NCI-H1105 (cell line): ENCODE measurements at regions not wholly inside any gene's neighbourhood (a gene's known extent, or its start where the extent isn't known, plus 50 kb on each side); places are given as distances from the start of the nearest gene placed in this dataset.
A peak's percentile ranks its signal among the peaks of the same experiment; 100 is the strongest.

Experiments used
- DNase-seq: peaks from one replicate; lab custom pipeline; 2025; lab: John Stamatoyannopoulos, UW

DNA sequence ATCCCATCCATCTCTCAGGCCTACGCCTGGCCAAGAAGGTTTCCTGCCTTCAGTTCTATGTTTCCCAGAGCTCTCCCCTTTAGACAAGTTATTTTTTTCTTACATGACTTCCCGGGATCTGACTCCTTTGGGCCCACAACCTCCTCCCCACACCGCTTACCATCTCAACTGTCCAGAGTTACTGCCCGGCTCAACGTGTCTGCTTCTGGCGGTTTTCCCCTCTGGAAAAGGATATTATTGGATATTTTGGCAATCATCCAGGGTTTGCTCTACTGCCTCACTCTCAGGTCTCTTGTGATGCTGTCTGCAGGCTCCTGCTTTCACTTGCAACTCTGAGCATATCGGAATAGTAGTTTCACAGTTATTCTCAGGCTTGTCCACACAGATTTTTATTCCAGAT, 318.2 kb upstream of the CAMK1G start:
- DNase-seq, result no peak

DNA sequence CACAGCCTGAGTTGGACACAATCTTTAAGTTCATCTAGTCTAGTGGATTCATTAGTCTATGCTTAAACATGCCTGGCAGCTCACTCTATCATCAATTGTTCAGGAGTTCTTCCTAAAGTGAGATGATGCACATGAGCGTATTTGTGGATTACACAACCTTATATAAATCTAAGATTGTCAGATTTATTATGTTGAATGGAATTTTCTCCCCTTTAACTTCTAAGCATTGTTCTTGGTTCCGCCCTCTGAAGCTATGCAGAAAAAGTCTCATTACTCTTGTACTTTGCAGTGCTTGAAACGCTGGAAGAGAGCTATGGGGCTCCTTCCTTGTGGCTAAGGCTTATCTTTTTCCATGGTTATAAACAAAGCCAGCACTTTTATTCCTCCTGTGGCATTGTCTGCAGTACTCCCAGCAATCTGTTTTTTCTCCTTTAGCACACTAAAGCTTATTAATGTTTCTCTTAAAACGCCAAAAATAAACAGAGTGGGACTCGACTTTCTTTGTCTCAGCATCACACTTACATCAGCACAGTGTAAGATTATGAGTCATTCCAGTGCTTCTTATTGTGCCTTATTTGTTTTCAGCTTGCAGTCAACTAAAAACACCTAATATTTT, 316.8 kb upstream of the CAMK1G start:
- no peak for DNase-seq

DNA sequence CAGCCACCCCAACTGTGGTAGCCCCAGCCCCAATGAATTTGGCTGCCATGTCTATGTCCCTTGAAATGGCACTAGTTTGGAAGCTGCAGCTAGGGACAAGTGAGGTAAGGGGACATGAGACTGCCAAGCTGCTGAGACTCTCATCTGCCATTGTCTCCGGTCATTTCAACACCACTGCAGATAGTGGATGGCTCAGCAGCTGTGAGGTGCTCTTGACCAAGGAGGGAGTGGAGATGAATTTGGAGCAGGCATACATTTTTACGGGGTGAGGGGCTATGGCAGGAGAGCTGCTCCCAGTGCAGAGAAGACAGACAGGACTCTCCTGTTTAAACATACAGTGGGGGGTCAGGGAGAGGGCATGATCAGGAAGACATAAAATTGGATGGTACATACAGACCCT, 315.5 kb upstream of the CAMK1G start:
- no peak for DNase-seq

DNA sequence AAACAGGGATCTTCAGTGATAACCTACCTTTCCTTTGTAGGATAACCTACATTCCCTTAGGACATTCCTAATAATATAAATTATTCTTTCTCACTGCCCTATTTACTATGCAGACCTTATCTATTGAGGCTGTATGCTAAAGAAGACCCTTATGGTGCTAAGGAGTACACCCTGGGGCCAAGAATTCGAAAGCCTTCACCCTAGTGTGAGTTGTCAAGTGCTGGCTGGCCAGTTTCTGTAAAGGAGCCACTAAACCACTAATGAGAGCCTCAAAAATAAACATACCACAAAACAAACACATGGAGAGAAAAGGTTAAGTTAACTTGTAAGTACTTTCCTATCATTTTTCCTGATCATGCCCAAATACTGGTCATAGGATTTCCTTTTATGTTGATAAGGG, 315.0 kb upstream of the CAMK1G start:
- no peak for DNase-seq

DNA sequence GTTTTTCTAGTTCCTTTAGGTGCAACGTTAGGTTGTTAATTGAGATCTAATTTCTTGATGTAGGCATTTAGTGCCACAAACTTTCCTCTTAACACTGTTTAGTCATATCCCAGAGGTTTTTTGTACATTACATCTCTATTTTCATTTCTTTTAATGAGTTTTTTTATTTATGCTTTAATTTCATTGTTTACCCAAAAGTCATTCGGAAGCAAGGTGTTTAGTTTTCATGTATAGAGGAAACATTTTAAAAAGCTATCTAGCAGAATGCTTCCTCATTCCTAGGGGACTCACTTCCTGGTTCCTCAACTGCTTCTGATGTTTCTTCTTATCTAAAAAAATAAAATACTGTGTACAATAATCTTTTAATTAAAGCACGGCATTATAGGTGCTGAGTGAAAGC, 307.2 kb upstream of the CAMK1G start:
- no peak for DNase-seq

DNA sequence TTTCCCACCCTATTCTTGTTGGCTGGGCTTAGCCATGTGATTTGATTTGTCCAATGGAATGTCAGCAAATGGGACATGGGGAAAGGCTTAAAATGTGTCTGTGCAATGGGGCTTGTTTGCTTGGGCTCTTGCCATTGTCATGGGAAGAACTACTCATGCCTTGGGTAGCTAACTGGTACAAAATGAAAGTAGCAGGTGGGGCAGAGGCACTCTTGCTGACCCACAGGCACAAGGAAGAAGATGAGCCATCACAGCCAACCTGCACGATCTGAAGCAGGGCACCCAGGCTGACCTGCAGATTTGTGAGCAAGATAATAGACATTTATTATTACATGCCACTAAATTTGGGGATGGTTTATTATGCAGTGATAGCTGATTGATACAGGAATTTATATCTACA, 305.9 kb upstream of the CAMK1G start:
- DNase-seq, result no peak

DNA sequence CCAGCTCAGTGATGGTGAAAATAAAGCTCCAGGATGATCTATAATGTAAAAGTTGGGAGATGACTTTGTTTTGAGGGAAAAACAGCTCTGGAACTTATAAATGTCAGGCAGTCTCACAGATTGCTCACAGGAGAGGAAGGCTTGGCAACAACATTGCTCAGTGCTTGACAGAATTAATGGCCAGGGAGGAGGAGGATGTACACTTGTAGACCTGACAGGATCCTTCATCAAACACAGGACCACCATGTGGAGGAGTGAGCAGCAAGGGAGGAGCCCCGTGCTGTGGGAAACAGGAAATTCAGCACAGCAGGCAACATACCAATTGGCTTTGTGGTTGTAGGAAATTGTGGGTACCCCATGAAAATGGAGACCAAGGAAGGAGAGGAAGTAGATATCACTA, 291.8 kb upstream of the CAMK1G start:
- no peak for DNase-seq

DNA sequence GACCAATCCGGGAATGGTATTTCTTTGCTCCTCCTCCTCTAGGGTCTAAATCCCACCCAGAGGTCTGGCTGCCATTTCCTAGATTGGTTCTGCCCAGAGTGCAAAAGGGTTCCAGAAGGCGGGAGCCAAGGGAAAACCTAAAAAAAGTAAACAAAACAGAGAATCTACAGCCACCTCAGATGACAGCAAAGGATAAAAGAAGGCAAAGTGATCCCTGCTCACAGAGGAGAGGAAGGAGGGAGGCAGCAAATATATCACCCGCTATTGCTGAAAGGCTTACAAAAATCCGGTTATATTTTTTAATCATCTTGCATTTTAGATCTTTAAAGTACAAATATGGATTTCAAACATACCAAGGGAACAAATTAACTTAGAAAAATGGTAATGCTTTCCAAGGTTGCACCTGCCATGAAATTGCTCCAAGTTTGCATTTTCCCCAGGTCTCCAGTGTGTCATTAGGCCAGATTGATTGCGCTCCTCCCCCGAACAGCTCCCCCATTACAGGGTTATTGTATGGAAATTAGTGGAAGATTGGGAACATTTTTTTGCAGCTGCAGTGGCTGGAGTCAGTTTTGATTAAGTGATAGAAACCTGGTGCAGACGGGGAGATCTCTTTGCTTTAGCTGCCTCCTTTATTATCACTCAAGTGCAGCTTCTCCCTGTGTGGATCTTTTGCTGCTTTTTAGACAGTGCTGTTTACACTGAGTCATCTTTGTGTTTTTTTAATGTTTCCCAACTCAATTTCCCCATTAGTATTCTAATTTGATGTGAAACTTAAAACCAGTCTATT, 280.5 kb upstream of the CAMK1G start:
- peak; percentile 22 for DNase-seq

DNA sequence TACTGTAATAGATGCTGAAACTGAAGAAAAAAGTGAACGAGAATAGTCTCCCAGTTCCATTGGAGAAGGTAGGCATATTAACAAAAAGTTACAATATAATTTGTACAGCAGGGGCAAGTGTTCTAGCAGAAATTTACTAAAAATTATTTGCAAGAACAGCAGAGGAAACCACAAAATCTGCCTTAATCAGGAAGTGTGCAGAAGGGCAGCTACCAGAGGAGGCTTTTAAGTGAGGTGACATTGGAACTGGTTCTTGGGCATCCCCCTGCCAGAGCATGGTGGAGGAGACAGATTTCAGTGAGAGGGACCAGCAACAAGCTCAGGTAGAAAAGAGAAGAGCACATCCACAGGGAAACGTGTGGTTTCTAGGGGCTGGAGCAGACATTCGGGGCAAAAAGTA, 279.3 kb upstream of the CAMK1G start:
- no peak for DNase-seq

DNA sequence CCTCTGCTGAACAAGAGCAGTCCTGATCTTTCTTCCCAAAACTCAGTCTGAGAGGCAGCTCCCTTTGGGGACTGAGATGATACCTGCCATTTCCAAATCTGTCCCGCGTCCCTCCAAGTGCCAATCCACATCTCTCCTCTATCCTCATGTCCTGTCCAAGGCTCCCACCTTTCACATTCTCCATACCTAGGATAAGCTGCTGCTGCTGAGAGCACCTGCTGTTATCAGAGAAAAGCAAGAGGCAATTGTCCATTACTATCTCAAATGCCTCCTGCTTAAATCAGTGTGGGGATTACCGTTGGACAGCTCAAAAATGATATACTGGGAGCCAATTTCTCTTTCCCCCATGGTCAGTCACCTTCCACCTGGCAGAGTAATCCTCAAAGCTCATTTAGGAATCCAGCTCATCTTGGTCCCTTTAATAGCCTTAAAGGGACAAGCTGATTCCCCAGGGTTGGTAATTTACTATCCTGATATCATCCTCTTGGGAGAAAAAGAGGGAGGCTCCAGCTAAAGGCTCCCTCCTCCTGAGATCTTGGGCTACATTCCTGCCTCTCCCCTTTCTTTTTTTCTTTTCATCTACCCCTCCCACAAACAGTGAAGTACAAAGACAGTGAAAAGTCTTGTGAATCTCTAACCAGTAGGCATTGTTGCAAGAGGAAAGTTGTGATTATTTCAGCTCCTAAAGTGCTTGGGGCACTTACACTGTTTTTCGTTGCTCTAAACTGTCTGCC, 278.1 kb upstream of the CAMK1G start:
- DNase-seq, result no peak

DNA sequence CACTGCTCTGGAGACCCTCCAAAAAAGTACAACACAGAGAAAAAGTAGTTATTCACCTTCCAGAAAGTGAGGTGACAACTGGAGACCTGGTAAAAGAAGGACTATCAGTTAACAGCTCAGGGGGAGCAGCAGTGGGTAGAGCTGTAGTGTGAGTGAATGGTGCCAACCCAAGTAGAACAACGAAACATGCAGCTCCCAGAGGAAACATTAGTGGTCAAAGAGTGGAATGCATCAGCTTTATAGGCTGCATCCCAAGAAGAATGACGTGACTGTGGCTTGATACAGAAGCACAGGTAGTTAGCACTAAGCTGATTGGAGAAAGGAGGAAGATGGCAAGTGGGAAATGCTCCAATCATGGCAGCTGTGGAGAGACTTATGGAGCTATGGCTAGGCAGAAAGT, 275.7 kb upstream of the CAMK1G start:
- DNase-seq, result no peak

DNA sequence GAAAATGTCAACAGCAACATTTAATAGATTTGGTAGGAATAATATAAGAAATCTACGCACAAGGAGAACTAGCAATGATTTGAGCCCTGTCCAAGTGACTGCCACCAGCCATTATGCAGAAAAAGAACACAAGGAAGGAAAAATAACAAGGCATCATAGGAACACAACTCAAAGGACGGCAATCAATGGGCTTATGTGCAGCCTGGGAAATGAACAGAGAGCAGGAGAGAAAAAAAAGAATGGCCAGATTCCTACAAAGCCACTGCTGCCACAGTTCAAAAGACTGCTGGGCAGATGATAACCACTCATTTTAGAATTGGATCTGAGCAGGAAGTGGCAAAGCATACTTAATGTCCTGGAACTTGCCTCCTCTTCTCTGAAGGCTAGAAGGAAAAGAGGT, 274.3 kb upstream of the CAMK1G start:
- no peak for DNase-seq

DNA sequence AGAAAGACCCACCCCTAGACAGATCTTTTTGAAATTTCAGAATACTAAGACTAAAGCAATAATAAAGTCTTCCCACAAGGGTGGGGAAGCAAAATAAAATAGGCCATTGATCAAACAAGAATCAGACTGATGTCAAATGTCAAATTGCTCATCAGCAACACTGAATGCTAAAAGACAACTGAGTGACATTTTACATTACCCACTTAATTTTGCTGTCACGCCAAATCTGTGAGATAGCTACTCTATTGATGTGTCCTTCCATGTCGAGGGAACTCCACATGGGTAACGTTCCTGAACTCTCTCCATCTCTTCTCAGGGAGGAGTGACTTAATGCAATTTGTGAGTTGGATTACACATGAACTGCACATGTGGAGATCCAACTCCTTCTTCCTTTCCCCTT, 271.7 kb upstream of the CAMK1G start:
- no peak for DNase-seq

DNA sequence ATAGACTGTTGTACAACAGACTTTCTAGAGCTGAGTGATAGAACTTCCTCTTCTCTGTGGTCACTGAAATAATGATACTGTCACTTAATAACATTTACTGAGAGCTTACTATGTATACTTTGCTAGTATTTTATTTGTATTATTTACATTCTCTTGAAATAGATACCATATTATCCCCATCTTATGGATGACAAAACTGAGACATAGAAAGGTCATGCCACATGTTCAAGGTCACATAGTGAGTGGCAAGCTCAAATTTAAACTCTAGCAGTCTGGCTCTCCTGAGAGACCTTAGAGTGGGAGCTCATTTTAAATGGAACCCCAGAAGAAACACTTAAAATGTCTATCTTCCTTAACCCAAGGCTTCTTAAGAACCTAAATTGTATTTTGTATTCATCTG, 266.6 kb upstream of the CAMK1G start:
- DNase-seq, result no peak

DNA sequence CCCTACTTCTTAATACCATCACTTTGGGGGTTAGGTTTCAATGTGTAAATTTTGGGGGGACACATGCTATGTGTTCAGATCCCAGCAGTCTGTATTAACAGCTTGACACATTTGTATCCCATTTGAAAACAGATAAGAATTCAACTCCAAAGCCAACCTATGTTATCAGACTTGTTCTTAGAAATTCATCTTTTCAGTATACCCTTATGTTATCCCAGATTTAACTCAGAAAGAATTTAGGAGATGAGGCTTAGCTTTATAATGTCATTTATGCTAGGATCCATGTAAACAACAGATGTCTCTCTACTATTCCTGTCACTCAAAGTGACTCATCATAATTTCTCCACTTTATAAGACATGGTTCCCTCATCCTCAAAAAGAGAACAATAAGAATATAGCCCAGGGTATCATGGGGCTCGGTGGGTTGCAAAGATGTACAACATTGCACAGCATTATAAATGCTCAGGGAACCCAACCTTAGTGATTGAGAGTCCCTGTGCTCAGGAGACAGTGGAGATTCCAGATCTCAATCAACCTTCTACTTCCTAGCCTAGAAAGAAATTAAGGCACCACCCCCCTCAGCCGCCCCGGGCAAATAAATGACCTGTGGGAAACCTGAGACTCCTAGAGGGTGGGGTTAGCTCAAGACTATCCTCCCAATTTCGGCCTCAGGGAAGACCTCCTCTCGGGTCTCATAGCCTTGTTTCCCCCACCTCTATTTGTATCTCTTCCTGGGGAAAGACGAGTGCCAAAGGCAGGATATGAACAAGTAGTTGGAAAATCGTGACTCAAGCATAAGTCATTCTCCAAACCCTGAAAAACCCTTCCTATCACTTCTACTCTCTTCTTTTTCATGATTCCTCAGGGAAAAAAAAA, 265.1 kb upstream of the CAMK1G start:
- DNase-seq, result no peak

DNA sequence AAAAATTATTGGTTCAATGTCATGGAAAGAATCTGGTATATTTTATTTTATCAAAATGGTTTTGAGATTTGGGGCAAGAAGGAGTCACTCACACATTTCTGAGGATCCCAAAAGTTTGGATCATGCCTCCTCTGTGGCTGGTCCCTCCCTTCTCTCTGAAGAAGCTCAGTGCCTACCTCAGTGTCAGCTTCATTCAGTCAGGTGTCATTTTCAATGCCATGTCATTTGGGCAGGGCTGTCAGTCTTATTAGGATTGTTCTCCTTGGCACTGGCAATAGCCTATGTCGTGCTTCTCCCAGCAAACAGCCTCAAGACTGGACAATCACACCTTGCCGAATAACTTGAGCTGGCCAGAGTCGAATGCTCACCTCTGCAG, 264.5 kb upstream of the CAMK1G start:
- no peak for DNase-seq

DNA sequence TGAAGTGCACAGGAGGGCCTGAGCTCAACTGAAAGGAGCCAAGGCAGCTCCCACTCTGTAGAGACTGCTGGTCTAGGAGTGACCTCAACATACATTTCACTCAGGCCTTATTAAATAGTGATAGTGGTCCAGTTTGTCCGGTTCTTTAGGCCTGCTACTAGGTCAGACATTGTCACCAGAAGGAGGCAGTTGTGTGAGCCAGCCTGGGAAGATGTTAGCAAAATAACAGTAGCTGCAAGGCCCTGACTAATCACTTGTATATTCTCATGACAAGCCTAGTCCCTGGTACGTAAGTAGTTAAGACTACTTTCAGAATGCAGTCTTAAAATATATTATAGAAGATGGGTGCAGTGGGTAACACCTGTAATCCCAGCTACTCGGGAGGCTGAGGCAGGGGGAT, 264.0 kb upstream of the CAMK1G start:
- no peak for DNase-seq

DNA sequence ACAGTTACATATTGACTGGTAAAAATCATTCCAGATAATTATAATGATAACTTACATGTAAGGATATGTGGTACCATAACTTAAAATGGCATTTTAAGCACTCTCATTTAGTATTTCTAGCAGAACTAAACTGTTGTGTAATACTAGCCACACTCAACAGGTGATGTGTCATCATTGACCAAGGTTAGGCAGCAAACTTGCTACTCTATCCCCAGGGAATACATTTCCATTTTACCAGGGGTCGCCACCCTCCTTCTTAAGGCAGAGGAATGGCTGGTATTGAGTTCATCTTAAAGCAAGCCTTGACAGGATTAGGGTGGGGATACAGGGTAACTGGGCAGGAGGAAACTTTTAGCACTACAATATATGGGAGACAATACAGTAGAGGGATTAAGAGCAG, 259.8 kb upstream of the CAMK1G start:
- DNase-seq, result no peak

DNA sequence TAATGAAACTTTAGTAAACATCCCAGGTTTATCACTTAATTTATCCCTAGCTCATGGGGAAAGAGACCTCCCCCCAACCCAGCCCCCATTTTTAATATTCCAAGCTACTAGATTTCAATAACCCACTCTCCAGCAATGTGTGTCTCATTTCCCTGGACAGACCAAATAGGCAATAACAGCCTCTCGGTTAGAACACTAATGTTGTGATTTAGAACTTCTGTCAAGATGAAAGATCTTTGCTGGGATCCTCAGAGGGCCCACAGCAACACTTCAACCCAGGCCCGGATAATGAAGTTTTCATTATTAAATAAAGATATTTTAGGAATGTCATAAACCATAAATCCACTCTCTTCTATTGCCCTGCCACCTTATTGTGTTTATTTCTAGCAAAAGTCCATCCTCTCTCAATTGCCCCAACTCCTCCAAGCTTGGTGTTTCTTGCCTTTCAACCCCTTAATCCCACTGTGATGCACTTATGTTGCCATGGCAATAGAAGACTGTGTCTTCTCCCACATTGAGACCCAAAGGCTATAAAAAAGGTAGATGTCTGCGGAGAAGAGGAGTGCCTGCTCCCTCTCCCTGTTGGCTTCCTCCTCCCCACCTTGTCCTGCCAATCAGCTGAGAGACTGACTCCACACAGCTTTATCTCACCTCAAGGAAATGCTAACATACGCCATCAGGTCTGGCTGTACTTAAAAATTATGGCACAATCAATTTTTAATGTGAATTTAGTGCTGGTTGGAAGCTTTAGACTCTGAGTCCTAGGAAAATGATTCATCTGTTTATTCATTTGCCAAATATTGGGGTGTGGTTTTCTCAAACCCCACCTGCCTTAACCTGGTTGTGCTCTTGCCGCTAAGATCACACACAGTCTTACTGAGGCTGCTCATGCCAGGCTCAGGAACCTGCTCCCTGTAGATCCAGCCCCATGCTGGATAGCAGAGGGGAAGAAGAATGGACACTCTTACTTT, 258.3 kb upstream of the CAMK1G start:
- no peak for DNase-seq

DNA sequence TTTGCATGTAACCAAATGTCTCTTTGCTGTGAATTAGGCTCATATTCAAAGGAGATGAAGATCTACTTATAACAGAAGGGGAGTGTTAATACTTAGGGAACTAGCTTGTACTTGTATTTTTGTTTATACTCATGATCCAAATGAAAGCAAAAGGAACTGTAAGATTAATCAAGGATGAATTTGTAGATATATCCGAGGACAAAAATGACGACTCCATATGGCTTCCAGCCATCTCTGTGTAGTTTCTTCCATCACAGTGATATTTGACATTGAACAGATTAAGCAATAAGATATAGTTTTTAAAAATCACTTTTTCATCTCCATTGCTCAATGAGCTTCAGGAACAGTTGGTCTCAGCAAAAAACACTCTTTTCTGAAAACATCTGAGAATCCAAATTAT, 257.4 kb upstream of the CAMK1G start:
- DNase-seq, result no peak

DNA sequence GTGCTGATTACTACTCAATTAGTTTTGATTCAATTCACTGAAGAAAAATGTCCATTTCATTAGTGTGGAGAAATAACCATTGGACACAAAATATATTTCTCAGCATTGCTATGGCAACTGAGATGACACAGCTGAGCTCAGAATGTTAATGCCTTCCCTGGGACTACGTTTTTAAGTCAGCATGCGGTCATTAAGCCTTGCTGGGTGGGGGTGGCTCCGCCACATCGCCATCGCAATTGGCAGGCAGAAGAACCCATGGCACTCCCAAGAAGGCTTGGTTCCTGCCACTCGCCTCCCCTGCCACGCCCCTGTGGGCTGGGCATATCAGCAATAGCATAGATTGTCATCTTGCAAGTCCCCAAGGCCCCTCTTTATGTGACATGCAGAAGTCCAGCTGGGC, 256.7 kb upstream of the CAMK1G start:
- no peak for DNase-seq
